Bronchial epithelial cell (primary cell): ENCODE measurements at regions not wholly inside any gene's neighbourhood (a gene's known extent, or its start where the extent isn't known, plus 50 kb on each side); places are given as distances from the start of the nearest gene placed in this dataset.
"Not testable (repeated sequence)": the region's sequence is repeated elsewhere in the genome, so short reads cannot be mapped to it uniquely, and the experiment has no call there.

Experiments used
- DNase-seq: peaks from one replicate; pipeline ENCODE4 v3.0.0-alpha.2; 2010; ENCODE audit warnings: low read depth
- FAIRE-seq: peaks from 2 replicates; lab custom pipeline; 2011; peaks lifted over from hg19 to GRCh38; lab: Jason Lieb, UNC
- H3K27me3 ChIP-seq: 2 replicates; pipeline ENCODE4 v1.5.1; 2011; ENCODE audit warnings: low read length; ENCODE audit not compliant: control insufficient read depth, insufficient read depth
- H3K36me3 ChIP-seq: 2 replicates; pipeline ENCODE4 v1.5.1; 2011; ENCODE audit warnings: low read length; ENCODE audit not compliant: control insufficient read depth, insufficient read depth
- H3K4me3 ChIP-seq: 2 replicates; pipeline ENCODE4 v1.5.1; 2011; ENCODE audit warnings: mild to moderate bottlenecking, low read depth, low read length, control low read depth
- TF ChIP-seq, protein P1 (sequence below): IDR thresholded peaks from 2 replicates; pipeline ENCODE4 v1.5.1; 2011; ENCODE audit warnings: mild to moderate bottlenecking, moderate library complexity, low read length, control low read depth, inconsistent platforms; ENCODE audit not compliant: insufficient read depth, severe bottlenecking

- TF ChIP-seq, protein P1, sequence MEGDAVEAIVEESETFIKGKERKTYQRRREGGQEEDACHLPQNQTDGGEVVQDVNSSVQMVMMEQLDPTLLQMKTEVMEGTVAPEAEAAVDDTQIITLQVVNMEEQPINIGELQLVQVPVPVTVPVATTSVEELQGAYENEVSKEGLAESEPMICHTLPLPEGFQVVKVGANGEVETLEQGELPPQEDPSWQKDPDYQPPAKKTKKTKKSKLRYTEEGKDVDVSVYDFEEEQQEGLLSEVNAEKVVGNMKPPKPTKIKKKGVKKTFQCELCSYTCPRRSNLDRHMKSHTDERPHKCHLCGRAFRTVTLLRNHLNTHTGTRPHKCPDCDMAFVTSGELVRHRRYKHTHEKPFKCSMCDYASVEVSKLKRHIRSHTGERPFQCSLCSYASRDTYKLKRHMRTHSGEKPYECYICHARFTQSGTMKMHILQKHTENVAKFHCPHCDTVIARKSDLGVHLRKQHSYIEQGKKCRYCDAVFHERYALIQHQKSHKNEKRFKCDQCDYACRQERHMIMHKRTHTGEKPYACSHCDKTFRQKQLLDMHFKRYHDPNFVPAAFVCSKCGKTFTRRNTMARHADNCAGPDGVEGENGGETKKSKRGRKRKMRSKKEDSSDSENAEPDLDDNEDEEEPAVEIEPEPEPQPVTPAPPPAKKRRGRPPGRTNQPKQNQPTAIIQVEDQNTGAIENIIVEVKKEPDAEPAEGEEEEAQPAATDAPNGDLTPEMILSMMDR: no peak
- FAIRE-seq: no peak
- Histone ChIP-seq H3K4me3 (no peak overlapping the region), H3K36me3 (no peaks in the 10 kb centered on the region), H3K27me3 (no peaks in the 10 kb centered on the region)
- no peak for DNase-seq
Measured at GRCh38 chr6:103101267-103101666, 1707.8 kb downstream of the GRIK2 start.

DNA sequence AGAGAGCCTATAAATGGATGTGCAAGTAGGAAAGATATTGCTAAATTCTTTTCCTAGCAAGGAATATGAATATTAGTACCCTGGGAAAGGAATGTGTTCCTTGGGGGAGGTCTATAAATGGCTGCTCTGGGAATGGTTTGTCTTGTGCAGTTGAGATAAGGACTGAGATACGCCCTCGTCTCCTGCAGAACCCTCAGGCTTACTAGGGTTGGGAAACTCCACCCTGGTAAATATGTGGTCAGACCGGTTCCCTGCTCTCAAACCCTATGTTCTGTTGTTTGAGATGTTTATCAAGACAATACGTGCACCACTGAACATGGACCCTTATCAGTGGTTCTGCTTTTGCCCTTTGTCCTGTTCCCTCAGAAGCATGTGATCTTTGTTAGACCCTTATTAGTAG, 1698.9 kb downstream of the GRIK2 start:
- not testable (repeated sequence) for FAIRE-seq, DNase-seq, H3K36me3 ChIP-seq

GRCh38 chr6:103085801-103086200, 1692.3 kb downstream of the GRIK2 start:
- DNase-seq (no peak), FAIRE-seq (no peak)
- TF ChIP-seq, protein P1: no peak
- H3K27me3 ChIP-seq: no peaks in the 10 kb centered on the region
- no peak overlapping the region for H3K4me3 ChIP-seq
- no peaks in the 10 kb centered on the region for H3K36me3 ChIP-seq

More for the DNA sequence above, 1698.9 kb downstream of the GRIK2 start:
- not testable (repeated sequence) for H3K27me3 ChIP-seq, H3K4me3 ChIP-seq

GRCh38 chr6:103081876-103082630, 1688.5 kb downstream of the GRIK2 start:
- Histone ChIP-seq H3K4me3 (no peak overlapping the region), H3K27me3 (no peaks in the 10 kb centered on the region), H3K36me3 (no peaks in the 10 kb centered on the region)
- no peak for DNase-seq
- TF ChIP-seq, protein P1: no peak
- no peak for FAIRE-seq

GRCh38 chr6:103081126-103081525, 1687.6 kb downstream of the GRIK2 start:
- FAIRE-seq (no peak), DNase-seq (no peak)
- Histone ChIP-seq H3K4me3 (no peak overlapping the region), H3K36me3 (no peaks in the 10 kb centered on the region), H3K27me3 (no peaks in the 10 kb centered on the region)
- TF ChIP-seq, protein P1: no peak

DNA sequence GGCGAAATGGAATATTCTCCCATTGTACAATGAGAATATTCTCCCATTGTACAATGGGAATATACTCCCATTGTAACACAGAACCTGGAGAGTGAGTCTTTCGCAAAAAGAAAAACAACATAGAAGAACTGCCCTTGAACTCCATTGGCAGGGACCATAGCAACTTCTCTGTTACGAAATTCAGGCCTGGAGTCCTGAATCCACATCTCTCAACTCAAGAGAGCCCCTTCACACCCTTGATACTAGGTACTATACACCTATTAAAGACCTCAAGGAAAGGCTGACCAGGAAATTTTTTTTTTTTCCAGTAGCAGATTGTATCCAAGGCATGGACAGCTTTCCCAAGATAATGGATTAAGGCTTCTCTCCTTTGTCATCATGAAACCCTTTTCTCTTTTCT, 1687.0 kb downstream of the GRIK2 start:
- Histone ChIP-seq H3K36me3 (no peaks in the 10 kb centered on the region), H3K4me3 (no peak overlapping the region), H3K27me3 (no peaks in the 10 kb centered on the region)
- FAIRE-seq (no peak), DNase-seq (no peak)
- TF ChIP-seq, protein P1: no peak
